A549 (cell line): ENCODE measurements at regions not wholly inside any gene's neighbourhood (a gene's known extent, or its start where the extent isn't known, plus 50 kb on each side); places are given as distances from the start of the nearest gene placed in this dataset.

ENCODE experiments used
- CEBPB ChIP-seq, 2 experiments: fragments of >200 bp in 1 of 2; sonication (Bioruptor Twin) in 1 of 2; formaldehyde crosslinking in 1 of 2; IDR thresholded peaks; 2 replicates each; pipeline ENCODE4 v1.6.1; 2012 to 2016
- EP300 ChIP-seq, 2 experiments: fragments of >200 bp; sonication (Bioruptor Twin); formaldehyde crosslinking; IDR thresholded peaks; 2 replicates in 1 of 2; 3 replicates in 1 of 2; pipeline ENCODE4 v1.6.1; 2016 to 2017
- HEYL ChIP-seq: fragments of 250-450 bp; sonication (Bioruptor Pico); IDR thresholded peaks from 2 replicates; pipeline ENCODE4 v1.8.0; 2021; ENCODE audit warnings: mild to moderate bottlenecking, moderate library complexity
- KDM1A ChIP-seq: fragments of 200-600 bp; sonication (generic); IDR thresholded peaks from 2 replicates; pipeline ENCODE4 v1.6.1; 2016; ENCODE audit warnings: low read depth, mild to moderate bottlenecking
- POLR2A ChIP-seq: IDR thresholded peaks from 2 replicates; pipeline ENCODE4 v1.6.1; 2012; ENCODE audit warnings: mild to moderate bottlenecking, low read length
- RAD21 ChIP-seq, 2 experiments: fragments of >200 bp in 1 of 2; sonication (Bioruptor Twin) in 1 of 2; formaldehyde crosslinking in 1 of 2; IDR thresholded peaks in 1 of 2; conservative IDR thresholded peaks in 1 of 2; 2 replicates in 1 of 2; 3 replicates in 1 of 2; pipeline ENCODE4 v1.6.1; 2012 to 2018; ENCODE audit warnings: inconsistent platforms in 1 of 2
- TF ChIP-seq, protein P1 (sequence below): fragments of >200 bp; sonication (Bioruptor Twin); formaldehyde crosslinking; IDR thresholded peaks from 3 replicates; pipeline ENCODE4 v1.5.1; 2016
- TF ChIP-seq, protein P2 (sequence below): fragments of 150-350 bp; IDR thresholded peaks from 2 replicates; pipeline ENCODE4 v1.6.1; 2014; ENCODE audit warnings: low read depth, mild to moderate bottlenecking, low read length

DNA sequence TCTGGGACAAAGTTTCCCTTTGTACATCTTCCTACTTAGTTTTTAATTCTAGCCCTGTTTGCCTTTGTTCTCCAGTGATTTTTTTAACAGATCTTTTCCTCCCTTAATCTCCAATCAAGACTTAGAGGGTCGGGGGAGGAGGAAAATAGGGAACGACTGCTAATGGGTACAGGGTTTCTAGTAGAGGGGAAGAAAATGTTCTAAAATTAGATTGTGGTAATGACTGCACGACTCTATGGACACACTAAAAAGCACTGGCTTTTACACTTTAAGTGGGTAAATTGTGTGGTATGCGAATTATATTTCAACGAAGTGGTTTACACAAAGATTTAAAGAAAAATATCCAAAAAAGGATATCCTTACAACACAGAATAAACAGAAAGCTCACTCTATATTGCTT, 110.0 kb upstream of the SPON1 start:
- no peak for TF ChIP-seq POLR2A
- TF ChIP-seq, protein P1, sequence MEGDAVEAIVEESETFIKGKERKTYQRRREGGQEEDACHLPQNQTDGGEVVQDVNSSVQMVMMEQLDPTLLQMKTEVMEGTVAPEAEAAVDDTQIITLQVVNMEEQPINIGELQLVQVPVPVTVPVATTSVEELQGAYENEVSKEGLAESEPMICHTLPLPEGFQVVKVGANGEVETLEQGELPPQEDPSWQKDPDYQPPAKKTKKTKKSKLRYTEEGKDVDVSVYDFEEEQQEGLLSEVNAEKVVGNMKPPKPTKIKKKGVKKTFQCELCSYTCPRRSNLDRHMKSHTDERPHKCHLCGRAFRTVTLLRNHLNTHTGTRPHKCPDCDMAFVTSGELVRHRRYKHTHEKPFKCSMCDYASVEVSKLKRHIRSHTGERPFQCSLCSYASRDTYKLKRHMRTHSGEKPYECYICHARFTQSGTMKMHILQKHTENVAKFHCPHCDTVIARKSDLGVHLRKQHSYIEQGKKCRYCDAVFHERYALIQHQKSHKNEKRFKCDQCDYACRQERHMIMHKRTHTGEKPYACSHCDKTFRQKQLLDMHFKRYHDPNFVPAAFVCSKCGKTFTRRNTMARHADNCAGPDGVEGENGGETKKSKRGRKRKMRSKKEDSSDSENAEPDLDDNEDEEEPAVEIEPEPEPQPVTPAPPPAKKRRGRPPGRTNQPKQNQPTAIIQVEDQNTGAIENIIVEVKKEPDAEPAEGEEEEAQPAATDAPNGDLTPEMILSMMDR: no peak
- TF ChIP-seq, protein P2, sequence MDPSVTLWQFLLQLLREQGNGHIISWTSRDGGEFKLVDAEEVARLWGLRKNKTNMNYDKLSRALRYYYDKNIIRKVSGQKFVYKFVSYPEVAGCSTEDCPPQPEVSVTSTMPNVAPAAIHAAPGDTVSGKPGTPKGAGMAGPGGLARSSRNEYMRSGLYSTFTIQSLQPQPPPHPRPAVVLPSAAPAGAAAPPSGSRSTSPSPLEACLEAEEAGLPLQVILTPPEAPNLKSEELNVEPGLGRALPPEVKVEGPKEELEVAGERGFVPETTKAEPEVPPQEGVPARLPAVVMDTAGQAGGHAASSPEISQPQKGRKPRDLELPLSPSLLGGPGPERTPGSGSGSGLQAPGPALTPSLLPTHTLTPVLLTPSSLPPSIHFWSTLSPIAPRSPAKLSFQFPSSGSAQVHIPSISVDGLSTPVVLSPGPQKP: no peak
- no peak for TF ChIP-seq KDM1A
- no peak for TF ChIP-seq EP300 (IDR thresholded peaks at IDR 0.05)
- TF ChIP-seq RAD21 (conservative IDR thresholded peaks at IDR 0.05 in 1 of 2, IDR thresholded peaks at IDR 0.05 in 1 of 2): no peak
- TF ChIP-seq CEBPB (IDR thresholded peaks at IDR 0.05): no peak
- no peak for TF ChIP-seq HEYL (CRISPR knock-in tag)
